Thoracic aorta (tissue), 2 donors: ENCODE measurements at regions not wholly inside any gene's neighbourhood (a gene's known extent, or its start where the extent isn't known, plus 50 kb on each side); places are given as distances from the start of the nearest gene placed in this dataset.

Experiments used
- ATAC-seq: fragments of 150-250 bp; one replicate; pipeline ENCODE4 v1.8.0; 2017; ENCODE audit warnings: low read depth; ENCODE audit not compliant: insufficient number of reproducible peaks, low FRiP score
- DNase-seq: peaks from one replicate; pipeline ENCODE4 v3.0.0-alpha.2; 2020; ENCODE audit warnings: low spot score
- H3K27ac ChIP-seq, 2 donors: fragments of 200-600 bp; sonication (generic); 1 replicate in 1 of 2; 2 replicates in 1 of 2; pipeline ENCODE4 v1.5.1; 2016; ENCODE audit warnings: mild to moderate bottlenecking in 2 of 2, moderate library complexity in 2 of 2
- H3K27me3 ChIP-seq: fragments of 200-600 bp; sonication (generic); replicated peaks from 2 replicates; pipeline ENCODE4 v1.6.0; 2016; ENCODE audit warnings: mild to moderate bottlenecking; ENCODE audit not compliant: insufficient read depth
- H3K36me3 ChIP-seq: fragments of 200-600 bp; sonication (generic); one replicate; pipeline ENCODE4 v1.5.1; 2016
- H3K4me1 ChIP-seq, 2 donors: fragments of 200-600 bp; sonication (generic); 1 replicate in 1 of 2; 2 replicates in 1 of 2; pipeline versions ENCODE4 v1.5.1 to v1.6.0; 2016; ENCODE audit warnings: low read depth in 2 of 2, mild to moderate bottlenecking in 1 of 2; ENCODE audit not compliant: control insufficient read depth in 1 of 2
- H3K4me3 ChIP-seq: fragments of 200-600 bp; sonication (generic); 2 replicates; pipeline ENCODE4 v1.5.1; 2016; ENCODE audit warnings: mild to moderate bottlenecking
- H3K9me3 ChIP-seq: fragments of 200-600 bp; sonication (generic); 2 replicates; pipeline ENCODE4 v1.5.1; 2016
- CTCF ChIP-seq: fragments of 200-600 bp; sonication (generic); IDR thresholded peaks from one replicate; pipeline ENCODE4 v1.5.1; 2019; ENCODE audit warnings: antibody characterized with exemption

- ATAC-seq, result no peak
- H3K4me3 ChIP-seq, result no peak overlapping the region
- H3K9me3 ChIP-seq, result no peaks in the 10 kb centered on the region
- H3K36me3 ChIP-seq, result no peaks in the 10 kb centered on the region
- DNase-seq, result no peak
- H3K27me3 ChIP-seq, result no peaks in the 10 kb centered on the region
- no peak for TF ChIP-seq CTCF
- no peak overlapping the region for H3K27ac ChIP-seq
- H3K4me1 ChIP-seq, result no peaks in the 10 kb centered on the region
These were observed 192.6 kb upstream of the NAV2 start for GRCh38 chr11:19519912-19520641.

DNA sequence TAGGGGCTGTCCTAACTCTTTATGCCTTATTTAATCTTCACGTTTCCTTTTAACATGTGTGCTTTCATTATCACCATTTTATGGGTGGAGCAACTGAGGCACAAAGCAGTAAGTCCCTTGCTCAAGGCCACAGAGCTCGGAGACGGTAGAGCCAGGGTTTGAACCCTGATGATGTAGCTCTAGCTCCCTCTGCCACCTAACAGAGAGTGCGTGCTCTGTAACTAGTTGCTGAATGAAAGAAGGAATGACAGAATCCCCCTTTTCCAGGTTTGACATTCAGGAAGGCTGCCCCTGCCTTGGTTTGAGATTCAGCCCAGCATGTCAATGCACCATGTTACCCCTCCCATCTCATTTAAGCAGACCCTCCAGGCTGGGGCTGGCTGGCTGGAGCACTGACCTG, 193.3 kb upstream of the NAV2 start:
- Histone ChIP-seq H3K9me3 (no peaks in the 10 kb centered on the region), H3K4me3 (no peak overlapping the region), H3K4me1 (no peaks in the 10 kb centered on the region), H3K27ac (no peak overlapping the region), H3K27me3 (no peaks in the 10 kb centered on the region), H3K36me3 (no peaks in the 10 kb centered on the region)
- no peak for TF ChIP-seq CTCF
- DNase-seq (no peak), ATAC-seq (no peak)

- H3K4me3 ChIP-seq, result no peak overlapping the region
- no peaks in the 10 kb centered on the region for H3K27me3 ChIP-seq
- peaks cover 18 to 32% of the 10 kb centered on the region in 2 donors for H3K4me1 ChIP-seq
- ATAC-seq (no peak), DNase-seq (no peak)
- H3K9me3 ChIP-seq, result no peaks in the 10 kb centered on the region
- H3K36me3 ChIP-seq, result no peaks in the 10 kb centered on the region
- no peak for TF ChIP-seq CTCF
- no peak overlapping the region for H3K27ac ChIP-seq
These were observed 199.4 kb upstream of the NAV2 start for GRCh38 chr11:19513253-19513652.

DNA sequence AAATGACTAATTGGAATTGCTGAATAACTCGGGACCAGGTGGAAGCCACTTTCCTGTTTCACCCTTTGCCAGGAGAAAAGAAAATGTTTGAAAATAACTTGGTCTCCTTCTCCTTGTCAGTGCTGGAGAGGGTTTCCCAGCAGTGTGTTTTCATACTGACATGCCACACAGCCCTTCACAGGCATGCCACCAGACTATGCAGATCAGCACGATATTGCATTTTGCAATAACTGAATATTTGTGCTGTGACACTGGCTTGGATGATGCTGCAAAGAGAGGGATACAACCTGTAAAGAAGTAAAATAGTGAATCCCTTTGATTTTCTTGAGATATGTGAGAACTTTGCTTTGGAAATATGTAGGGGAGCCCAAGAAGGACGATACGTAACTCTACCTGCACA, 200.0 kb upstream of the NAV2 start:
- ATAC-seq, result no peak
- no peaks in the 10 kb centered on the region for H3K36me3 ChIP-seq
- no peak overlapping the region for H3K4me3 ChIP-seq
- H3K4me1 ChIP-seq, result peaks cover 18 to 32% of the 10 kb centered on the region in 2 donors
- peak overlapping the region; percentile 16 to 42 for H3K27ac ChIP-seq
- TF ChIP-seq CTCF, result no peak
- H3K27me3 ChIP-seq, result no peaks in the 10 kb centered on the region
- no peaks in the 10 kb centered on the region for H3K9me3 ChIP-seq
- no peak for DNase-seq

DNA sequence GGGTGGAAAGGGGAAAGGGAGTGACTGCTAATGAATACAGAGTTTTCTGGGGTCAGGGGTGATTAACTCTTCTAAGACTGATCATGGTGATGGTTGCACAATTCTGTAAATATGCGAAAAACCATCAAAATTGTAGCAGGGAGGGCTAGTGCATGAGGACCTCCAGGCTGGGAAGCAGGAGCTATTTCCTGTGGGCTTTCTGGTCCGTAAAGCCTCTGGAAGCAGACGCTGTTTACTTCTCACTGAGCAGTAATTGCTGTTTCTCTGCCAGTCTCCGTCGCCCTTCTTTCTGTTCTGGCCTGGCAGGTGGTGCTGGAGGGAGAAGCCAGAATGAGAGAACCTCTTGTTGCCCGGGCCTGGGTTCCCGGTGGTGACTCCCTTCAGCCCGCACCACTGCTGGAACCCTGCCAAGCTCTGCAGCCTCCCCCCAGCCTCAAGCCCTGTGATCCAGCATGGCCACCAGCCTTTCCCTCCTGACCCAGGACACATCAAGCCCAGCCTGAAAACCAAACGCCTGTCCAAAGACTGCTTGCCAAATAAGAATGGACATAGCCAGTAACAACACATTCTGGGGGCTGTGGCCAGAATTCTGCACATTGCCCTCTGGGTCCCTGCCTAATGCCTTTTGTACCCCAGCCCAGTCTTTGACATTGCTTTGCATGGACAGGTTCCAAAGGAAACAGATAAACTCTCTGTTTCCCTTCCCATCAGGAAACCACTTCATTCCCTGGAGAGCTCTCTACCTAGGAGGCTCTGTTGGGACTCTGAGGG, 201.0 kb upstream of the NAV2 start:
- H3K36me3 ChIP-seq, result no peaks in the 10 kb centered on the region
- DNase-seq (peak; percentile 29), ATAC-seq (peak; percentile 37)
- peaks cover 18 to 32% of the 10 kb centered on the region in 2 donors for H3K4me1 ChIP-seq
- peak overlapping the region; percentile 47 for H3K4me3 ChIP-seq
- no peaks in the 10 kb centered on the region for H3K9me3 ChIP-seq
- H3K27ac ChIP-seq, result peak overlapping the region; percentile 16 to 57
- H3K27me3 ChIP-seq, result no peaks in the 10 kb centered on the region
- TF ChIP-seq CTCF, result no peak
